ENCODE measurements at regions not wholly inside any gene's neighbourhood (a gene's known extent, or its start where the extent isn't known, plus 50 kb on each side); places are given as distances from the start of the nearest gene placed in this dataset.

DNA sequence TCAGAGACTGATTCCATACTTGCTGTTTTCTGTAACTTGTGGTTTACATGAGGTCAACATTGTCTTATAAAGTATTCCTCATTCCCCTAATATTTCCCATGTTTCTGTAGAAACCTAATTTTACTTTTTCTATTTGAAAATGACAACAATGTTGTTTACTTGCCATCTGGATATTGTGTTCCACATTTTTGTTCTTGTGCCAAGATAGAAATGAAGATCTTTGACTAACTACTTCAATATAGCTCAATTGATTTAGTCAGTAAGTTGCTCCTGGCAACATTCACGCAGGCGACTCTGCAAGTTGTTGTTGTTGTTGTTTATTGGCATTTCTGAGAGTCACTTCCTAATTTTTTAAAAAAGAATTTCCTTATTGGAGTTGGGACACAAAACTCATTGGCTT lies 69.5 kb downstream of the CAVIN2 start:
- Histone ChIP-seq H2BK15ac (replicated peaks; ENCODE audit: low read depth) (no peak overlapping the region), H3K18ac (ENCODE audit: low read length) (no peak overlapping the region), H4K8ac (ENCODE audit: low read depth, low read length) (no peak overlapping the region), H3K36me3 (ENCODE audit: control insufficient read depth, insufficient read depth, low read length) (no peaks in the 10 kb centered on the region), H3K27ac (ENCODE audit: low read depth, low read length) (no peak overlapping the region), H3K79me2 (ENCODE audit: control insufficient read depth, insufficient read depth, low read length) (no peaks in the 10 kb centered on the region), H2BK120ac (ENCODE audit: low read depth, low read length) (no peak overlapping the region), H3K79me1 (ENCODE audit: low read length) (no peaks in the 10 kb centered on the region), H2BK5ac (ENCODE audit: low read length) (no peak overlapping the region), H3K9ac (ENCODE audit: low read length) (no peak overlapping the region), H3K4me3 (ENCODE audit: low read length) (no peak overlapping the region), H3K4me2 (ENCODE audit: low read length) (no peak overlapping the region), H3K23ac (ENCODE audit: low read length) (no peak overlapping the region), H4K5ac (ENCODE audit: low read length) (no peak overlapping the region), H2AK5ac (ENCODE audit: low read length) (no peak overlapping the region), H3K4ac (ENCODE audit: low read depth, low read length) (no peak overlapping the region), H3K27me3 (ENCODE audit: insufficient read depth, low read length, poor library complexity) (no peaks in the 10 kb centered on the region), H3K4me1 (ENCODE audit: control insufficient read depth, low read depth, low read length) (no peaks in the 10 kb centered on the region), H3K56ac (ENCODE audit: low read length) (no peak overlapping the region)
- WGBS (ENCODE audit: extremely low coverage, insufficient coverage, low lambda C conversion rate), result no CpG with 5 or more reads among the region's 2 CpGs
- DNase-seq, result no peak

DNA sequence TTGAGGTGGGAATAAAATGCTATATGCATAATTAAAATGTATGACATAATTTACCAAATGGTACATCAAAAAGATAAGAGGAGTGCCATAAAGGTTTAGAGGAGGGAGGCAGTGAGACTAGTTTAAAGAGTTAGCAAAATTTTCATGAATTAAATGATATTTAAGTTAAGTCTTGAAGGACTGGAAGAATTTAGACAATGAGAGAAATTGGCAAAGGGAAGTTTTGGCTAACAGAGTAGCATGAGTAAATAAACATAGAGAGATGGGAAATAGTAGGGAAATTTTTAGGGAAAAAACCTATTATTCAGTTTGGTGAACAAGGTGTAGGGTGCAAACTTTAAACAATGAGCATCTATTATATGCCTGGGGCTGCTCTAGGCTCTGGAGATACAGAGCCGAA lies 68.8 kb downstream of the CAVIN2 start:
- Histone ChIP-seq H3K4ac (ENCODE audit: low read depth, low read length) (no peak overlapping the region), H3K27ac (ENCODE audit: low read depth, low read length) (no peak overlapping the region), H2BK120ac (ENCODE audit: low read depth, low read length) (no peak overlapping the region), H3K36me3 (ENCODE audit: control insufficient read depth, insufficient read depth, low read length) (no peaks in the 10 kb centered on the region), H2BK5ac (ENCODE audit: low read length) (no peak overlapping the region), H2BK15ac (replicated peaks; ENCODE audit: low read depth) (no peak overlapping the region), H4K5ac (ENCODE audit: low read length) (no peak overlapping the region), H3K23ac (ENCODE audit: low read length) (no peak overlapping the region), H3K27me3 (ENCODE audit: insufficient read depth, low read length, poor library complexity) (no peaks in the 10 kb centered on the region), H3K4me3 (ENCODE audit: low read length) (no peak overlapping the region), H3K79me1 (ENCODE audit: low read length) (no peaks in the 10 kb centered on the region), H3K18ac (ENCODE audit: low read length) (no peak overlapping the region), H3K4me2 (ENCODE audit: low read length) (no peak overlapping the region), H3K56ac (ENCODE audit: low read length) (no peak overlapping the region), H3K79me2 (ENCODE audit: control insufficient read depth, insufficient read depth, low read length) (no peaks in the 10 kb centered on the region), H2AK5ac (ENCODE audit: low read length) (no peak overlapping the region), H4K8ac (ENCODE audit: low read depth, low read length) (no peak overlapping the region), H3K4me1 (ENCODE audit: control insufficient read depth, low read depth, low read length) (no peaks in the 10 kb centered on the region), H3K9ac (ENCODE audit: low read length) (no peak overlapping the region)
- WGBS (ENCODE audit: extremely low coverage, insufficient coverage, low lambda C conversion rate), result no CpG with 5 or more reads among the region's 1 CpG
- no peak for DNase-seq

DNA sequence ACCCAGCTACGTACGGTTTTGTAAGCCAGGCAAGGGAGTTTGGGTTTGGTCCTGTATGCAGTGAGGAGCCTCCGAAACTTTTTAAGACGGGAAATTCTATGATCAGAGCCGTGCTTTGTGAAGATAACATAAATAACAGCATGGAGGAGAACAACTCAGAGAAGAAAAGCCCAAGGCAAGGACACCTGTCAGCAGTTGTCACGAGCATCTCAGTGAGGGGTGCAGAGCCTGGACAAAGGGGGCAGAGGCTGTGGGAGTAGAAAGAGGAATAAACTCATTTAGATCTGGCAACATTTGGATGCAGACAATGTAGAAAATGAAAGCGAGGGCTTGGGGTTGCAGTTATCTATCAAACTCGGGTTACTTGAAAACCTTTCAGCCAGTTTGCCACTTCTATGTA lies 64.5 kb downstream of the CAVIN2 start:
- whole genome bisulfite sequencing (ENCODE audit: extremely low coverage, insufficient coverage, low lambda C conversion rate), result no CpG with 5 or more reads among the region's 8 CpGs
- Histone ChIP-seq H3K4me2 (ENCODE audit: low read length) (no peak overlapping the region), H3K27me3 (ENCODE audit: insufficient read depth, low read length, poor library complexity) (no peaks in the 10 kb centered on the region), H3K18ac (ENCODE audit: low read length) (no peak overlapping the region), H4K8ac (ENCODE audit: low read depth, low read length) (no peak overlapping the region), H2BK15ac (replicated peaks; ENCODE audit: low read depth) (no peak overlapping the region), H3K79me1 (ENCODE audit: low read length) (no peaks in the 10 kb centered on the region), H3K4me1 (ENCODE audit: control insufficient read depth, low read depth, low read length) (no peaks in the 10 kb centered on the region), H3K27ac (ENCODE audit: low read depth, low read length) (no peak overlapping the region), H4K5ac (ENCODE audit: low read length) (no peak overlapping the region), H3K23ac (ENCODE audit: low read length) (no peak overlapping the region), H3K79me2 (ENCODE audit: control insufficient read depth, insufficient read depth, low read length) (no peaks in the 10 kb centered on the region), H3K36me3 (ENCODE audit: control insufficient read depth, insufficient read depth, low read length) (no peaks in the 10 kb centered on the region), H2BK5ac (ENCODE audit: low read length) (no peak overlapping the region), H2AK5ac (ENCODE audit: low read length) (no peak overlapping the region), H3K56ac (ENCODE audit: low read length) (no peak overlapping the region), H3K9ac (ENCODE audit: low read length) (no peak overlapping the region), H2BK120ac (ENCODE audit: low read depth, low read length) (no peak overlapping the region), H3K4me3 (ENCODE audit: low read length) (no peak overlapping the region), H3K4ac (ENCODE audit: low read depth, low read length) (no peak overlapping the region)
- DNase-seq, result no peak

DNA sequence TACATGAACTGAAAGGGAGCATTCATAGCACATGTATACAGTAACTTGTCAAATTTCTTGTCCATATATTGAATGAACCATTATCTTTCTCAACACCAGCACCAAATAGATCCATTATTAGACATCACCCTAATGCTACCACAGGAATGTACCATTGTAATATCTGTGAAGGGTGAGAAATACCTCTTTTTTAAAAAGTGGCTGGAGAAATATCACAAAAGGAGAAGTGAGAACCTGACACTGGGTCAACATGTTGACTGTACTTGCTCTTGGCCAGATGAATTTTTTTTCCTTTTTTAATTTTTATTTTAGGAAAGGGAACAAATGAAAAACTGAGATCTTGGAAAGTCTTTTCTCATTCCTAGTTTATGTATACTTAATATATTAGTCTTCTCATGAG lies 63.5 kb downstream of the CAVIN2 start:
- Histone ChIP-seq H3K4me2 (ENCODE audit: low read length) (no peak overlapping the region), H3K79me1 (ENCODE audit: low read length) (no peaks in the 10 kb centered on the region), H2BK5ac (ENCODE audit: low read length) (no peak overlapping the region), H3K4me1 (ENCODE audit: control insufficient read depth, low read depth, low read length) (no peaks in the 10 kb centered on the region), H2BK15ac (replicated peaks; ENCODE audit: low read depth) (no peak overlapping the region), H3K79me2 (ENCODE audit: control insufficient read depth, insufficient read depth, low read length) (no peaks in the 10 kb centered on the region), H3K27me3 (ENCODE audit: insufficient read depth, low read length, poor library complexity) (no peaks in the 10 kb centered on the region), H2BK120ac (ENCODE audit: low read depth, low read length) (no peak overlapping the region), H3K27ac (ENCODE audit: low read depth, low read length) (no peak overlapping the region), H3K4me3 (ENCODE audit: low read length) (no peak overlapping the region), H3K36me3 (ENCODE audit: control insufficient read depth, insufficient read depth, low read length) (no peaks in the 10 kb centered on the region), H2AK5ac (ENCODE audit: low read length) (no peak overlapping the region), H4K8ac (ENCODE audit: low read depth, low read length) (no peak overlapping the region), H3K9ac (ENCODE audit: low read length) (no peak overlapping the region), H3K18ac (ENCODE audit: low read length) (no peak overlapping the region), H3K23ac (ENCODE audit: low read length) (no peak overlapping the region), H3K56ac (ENCODE audit: low read length) (no peak overlapping the region), H4K5ac (ENCODE audit: low read length) (no peak overlapping the region), H3K4ac (ENCODE audit: low read depth, low read length) (no peak overlapping the region)
- DNase-seq, result no peak

Measured in mesendoderm (in vitro differentiated cells).